ENCODE measurements at regions not wholly inside any gene's neighbourhood (a gene's known extent, or its start where the extent isn't known, plus 50 kb on each side); places are given as distances from the start of the nearest gene placed in this dataset.

DNA sequence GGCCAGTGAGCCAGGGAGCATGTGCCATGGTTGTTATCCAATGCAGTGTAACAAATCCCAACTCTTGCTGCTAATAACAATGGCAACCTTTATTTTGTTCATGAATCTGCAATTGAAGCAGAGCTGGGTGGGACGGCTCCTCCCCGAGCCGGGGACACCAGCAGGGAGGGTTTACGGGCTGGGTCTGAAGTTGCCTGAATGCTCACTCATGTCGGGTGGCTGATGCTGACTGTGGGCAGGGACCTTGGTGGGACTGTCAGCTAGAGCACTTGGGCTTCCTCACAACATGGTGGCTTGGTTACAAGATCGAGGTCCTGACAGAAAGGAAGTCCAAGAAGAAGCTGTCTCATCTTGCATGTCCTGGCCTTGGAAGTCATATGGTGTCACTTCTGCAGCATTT is 264.5 kb downstream of the NDUFA10 start:
- Histone ChIP-seq H3K79me2 (ENCODE audit: control insufficient read depth, insufficient read depth, low read length) (no peaks in the 10 kb centered on the region), H4K20me1 (ENCODE audit: control insufficient read depth, extremely low read depth, insufficient read depth, low read length) (no peaks in the 10 kb centered on the region), H3K27me3 (ENCODE audit: control insufficient read depth, extremely low read depth, insufficient read depth, low read length) (peaks cover 18% of the 10 kb centered on the region), H3K4me3 (ENCODE audit: control insufficient read depth in 2 of 3, extremely low read depth in 1 of 3, insufficient read depth in 2 of 3, low read depth in 1 of 3, low read length in 3 of 3) (no peak overlapping the region), H3K36me3 (ENCODE audit: control insufficient read depth in 2 of 2, extremely low read depth in 1 of 2, insufficient read depth in 2 of 2, low read length in 2 of 2) (no peaks in the 10 kb centered on the region), H3K9me1 (ENCODE audit: control insufficient read depth, extremely low read depth, insufficient read depth, low read length) (no peaks in the 10 kb centered on the region), H3K9me3 (ENCODE audit: control insufficient read depth, low read depth, low read length) (peaks cover 3% of the 10 kb centered on the region), H2AFZ (ENCODE audit: control insufficient read depth, low read length) (no peak overlapping the region), H3K9ac (ENCODE audit: control insufficient read depth, extremely low read depth, insufficient read depth, low read length) (no peak overlapping the region), H3K4me1 (ENCODE audit: control insufficient read depth, extremely low read depth, insufficient read depth, low read length) (peaks cover 6% of the 10 kb centered on the region), H3K4me2 (ENCODE audit: control insufficient read depth, extremely low read depth, insufficient read depth, low read depth, low read length) (no peak overlapping the region), H3K27ac (ENCODE audit: control insufficient read depth, insufficient read depth, low read length) (no peak overlapping the region)
- FAIRE-seq (no peak), DNase-seq (ENCODE audit: low read depth, low spot score) (no peak)
- TF ChIP-seq EZH2 (IDR thresholded peaks at IDR 0.05; ENCODE audit: low read length): no peak
- TF ChIP-seq, protein P1, sequence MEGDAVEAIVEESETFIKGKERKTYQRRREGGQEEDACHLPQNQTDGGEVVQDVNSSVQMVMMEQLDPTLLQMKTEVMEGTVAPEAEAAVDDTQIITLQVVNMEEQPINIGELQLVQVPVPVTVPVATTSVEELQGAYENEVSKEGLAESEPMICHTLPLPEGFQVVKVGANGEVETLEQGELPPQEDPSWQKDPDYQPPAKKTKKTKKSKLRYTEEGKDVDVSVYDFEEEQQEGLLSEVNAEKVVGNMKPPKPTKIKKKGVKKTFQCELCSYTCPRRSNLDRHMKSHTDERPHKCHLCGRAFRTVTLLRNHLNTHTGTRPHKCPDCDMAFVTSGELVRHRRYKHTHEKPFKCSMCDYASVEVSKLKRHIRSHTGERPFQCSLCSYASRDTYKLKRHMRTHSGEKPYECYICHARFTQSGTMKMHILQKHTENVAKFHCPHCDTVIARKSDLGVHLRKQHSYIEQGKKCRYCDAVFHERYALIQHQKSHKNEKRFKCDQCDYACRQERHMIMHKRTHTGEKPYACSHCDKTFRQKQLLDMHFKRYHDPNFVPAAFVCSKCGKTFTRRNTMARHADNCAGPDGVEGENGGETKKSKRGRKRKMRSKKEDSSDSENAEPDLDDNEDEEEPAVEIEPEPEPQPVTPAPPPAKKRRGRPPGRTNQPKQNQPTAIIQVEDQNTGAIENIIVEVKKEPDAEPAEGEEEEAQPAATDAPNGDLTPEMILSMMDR (optimal IDR thresholded peaks at IDR 0.05 in 1 of 3, IDR thresholded peaks at IDR 0.05 in 1 of 3, conservative IDR thresholded peaks at IDR 0.05 in 1 of 3; ENCODE audit: extremely low read depth in 1 of 3, insufficient read depth in 2 of 3, low read length in 3 of 3): no peak
- dilution Hi-C loops (cut with MboI; ENCODE audit: extremely low pct_ligation_motif_present, low sequenced_read_pairs): no loop called here

DNA sequence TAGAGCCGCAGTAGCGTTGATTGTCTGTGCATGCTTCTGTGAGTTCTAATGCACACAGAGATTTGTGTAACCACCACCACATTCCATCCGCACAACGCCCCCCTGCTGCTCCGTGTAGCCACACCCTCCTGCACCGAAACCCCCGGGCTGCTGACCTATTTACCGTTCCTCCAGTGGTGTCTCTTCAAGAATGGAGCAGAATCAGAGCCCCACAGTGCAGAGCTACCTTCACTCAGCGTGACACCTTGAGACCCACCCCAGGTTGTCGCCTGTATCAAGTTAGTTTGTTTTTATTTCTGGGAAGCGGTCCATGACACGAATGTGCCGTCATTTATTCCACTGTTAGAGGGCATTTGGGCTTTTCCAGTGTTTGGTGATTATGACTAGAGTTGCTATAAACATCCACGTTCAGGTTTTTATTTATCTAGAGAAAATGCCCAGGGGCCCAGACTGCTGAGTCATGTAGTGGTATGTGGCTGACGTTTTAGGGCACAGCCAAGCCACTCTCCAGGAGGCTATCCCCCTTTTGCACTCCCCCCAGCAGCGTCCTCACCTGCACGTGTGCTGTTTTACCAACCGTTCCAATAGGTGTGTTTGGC is 266.8 kb downstream of the NDUFA10 start:
- H3K4me3 ChIP-seq (ENCODE audit: control insufficient read depth in 2 of 3, extremely low read depth in 1 of 3, insufficient read depth in 2 of 3, low read depth in 1 of 3, low read length in 3 of 3): no peak overlapping the region
- H2AFZ ChIP-seq (ENCODE audit: control insufficient read depth, low read length): peak overlapping the region; percentile 30
- no peak for FAIRE-seq
- peaks cover 18% of the 10 kb centered on the region for H3K27me3 ChIP-seq (ENCODE audit: control insufficient read depth, extremely low read depth, insufficient read depth, low read length)
- dilution Hi-C loops (cut with MboI; ENCODE audit: extremely low pct_ligation_motif_present, low sequenced_read_pairs): no loop called here
- peak overlapping the region; percentile 37 for H3K9ac ChIP-seq (ENCODE audit: control insufficient read depth, extremely low read depth, insufficient read depth, low read length)
- H3K36me3 ChIP-seq (ENCODE audit: control insufficient read depth in 2 of 2, extremely low read depth in 1 of 2, insufficient read depth in 2 of 2, low read length in 2 of 2): no peaks in the 10 kb centered on the region
- H3K9me1 ChIP-seq (ENCODE audit: control insufficient read depth, extremely low read depth, insufficient read depth, low read length): no peaks in the 10 kb centered on the region
- H3K79me2 ChIP-seq (ENCODE audit: control insufficient read depth, insufficient read depth, low read length): no peaks in the 10 kb centered on the region
- H3K27ac ChIP-seq (ENCODE audit: control insufficient read depth, insufficient read depth, low read length): no peak overlapping the region
- peaks cover 3% of the 10 kb centered on the region for H3K9me3 ChIP-seq (ENCODE audit: control insufficient read depth, low read depth, low read length)
- peak overlapping the region; percentile 60 for H3K4me2 ChIP-seq (ENCODE audit: control insufficient read depth, extremely low read depth, insufficient read depth, low read depth, low read length)
- no peaks in the 10 kb centered on the region for H4K20me1 ChIP-seq (ENCODE audit: control insufficient read depth, extremely low read depth, insufficient read depth, low read length)
- peaks cover 6% of the 10 kb centered on the region for H3K4me1 ChIP-seq (ENCODE audit: control insufficient read depth, extremely low read depth, insufficient read depth, low read length)
- TF ChIP-seq, protein P1 (optimal IDR thresholded peaks at IDR 0.05 in 1 of 3, IDR thresholded peaks at IDR 0.05 in 1 of 3, conservative IDR thresholded peaks at IDR 0.05 in 1 of 3; ENCODE audit: extremely low read depth in 1 of 3, insufficient read depth in 2 of 3, low read length in 3 of 3): no peak
- TF ChIP-seq EZH2 (IDR thresholded peaks at IDR 0.05; ENCODE audit: low read length): no peak
- DNase-seq (ENCODE audit: low read depth, low spot score): no peak

All from keratinocyte (primary cell).